Activated naive CD4-positive, alpha-beta T cell treated with anti-CD3 and anti-CD28 coated beads for 36 hours (primary cell): ENCODE measurements at regions not wholly inside any gene's neighbourhood (a gene's known extent, or its start where the extent isn't known, plus 50 kb on each side); places are given as distances from the start of the nearest gene placed in this dataset.
A peak's percentile ranks its signal among the peaks of the same experiment; 100 is the strongest.

Source experiments
- CTCF ChIA-PET: fragments of 350-600 bp; sonication (Branson Sonifier 250); formaldehyde crosslinking; loops from one replicate; lab custom pipeline; 2021; ENCODE audit warnings: antibody characterized with exemption; lab: Charles Lee
- DNase-seq: peaks from one replicate; pipeline ENCODE4 v3.0.0-alpha.2; 2020
- H3K27ac Mint-ChIP-seq: one replicate; pipeline ENCODE4 v1.8.0; 2021; ENCODE audit warnings: mild to moderate bottlenecking, mixed read lengths
- H3K27me3 Mint-ChIP-seq: one replicate; pipeline ENCODE4 v1.8.0; 2021; ENCODE audit warnings: low read depth, mixed read lengths
- H3K36me3 Mint-ChIP-seq: one replicate; pipeline ENCODE4 v1.8.0; 2021; ENCODE audit warnings: low read depth, mixed read lengths
- H3K4me1 Mint-ChIP-seq: one replicate; pipeline ENCODE4 v1.8.0; 2021; ENCODE audit warnings: low read depth, mixed read lengths
- H3K4me3 Mint-ChIP-seq: one replicate; pipeline ENCODE4 v1.8.0; 2021; ENCODE audit warnings: mild to moderate bottlenecking, moderate library complexity, mixed read lengths
- H3K9me3 Mint-ChIP-seq: one replicate; pipeline ENCODE4 v1.8.0; 2021; ENCODE audit warnings: mixed read lengths
- intact Hi-C: fragments of 100-400 bp; cut with micrococcal nuclease; formaldehyde crosslinking; loops from one replicate; pipeline ENCODE4 v1.15.1; 2023

- Mint-ChIP-seq H3K36me3 (no peaks in the 10 kb centered on the region), H3K9me3 (no peaks in the 10 kb centered on the region), H3K4me1 (peaks cover 7% of the 10 kb centered on the region), H3K27me3 (no peaks in the 10 kb centered on the region), H3K27ac (no peak overlapping the region), H3K4me3 (no peak overlapping the region)
- no peak for DNase-seq
- intact Hi-C loops = no loop called here
- CTCF ChIA-PET = interaction anchor here (2.4 kb wide), 1 partner anchor 11 kb away, joined by 6 read pairs; no protein-coding TSS in a partner anchor
Observed at GRCh38 chr2:241952816-241953215, 83.3 kb downstream of the RTP5 start.

GRCh38 chr2:241953324-241953928 is 83.9 kb downstream of the RTP5 start:
- CTCF ChIA-PET = no interaction called here
- peaks cover 1% of the 10 kb centered on the region for H3K36me3 Mint-ChIP-seq
- no peaks in the 10 kb centered on the region for H3K27me3 Mint-ChIP-seq
- peaks cover 6% of the 10 kb centered on the region for H3K4me1 Mint-ChIP-seq
- H3K27ac Mint-ChIP-seq = no peak overlapping the region
- DNase-seq = no peak
- no peaks in the 10 kb centered on the region for H3K9me3 Mint-ChIP-seq
- H3K4me3 Mint-ChIP-seq = no peak overlapping the region
- intact Hi-C loops = no loop called here

DNA sequence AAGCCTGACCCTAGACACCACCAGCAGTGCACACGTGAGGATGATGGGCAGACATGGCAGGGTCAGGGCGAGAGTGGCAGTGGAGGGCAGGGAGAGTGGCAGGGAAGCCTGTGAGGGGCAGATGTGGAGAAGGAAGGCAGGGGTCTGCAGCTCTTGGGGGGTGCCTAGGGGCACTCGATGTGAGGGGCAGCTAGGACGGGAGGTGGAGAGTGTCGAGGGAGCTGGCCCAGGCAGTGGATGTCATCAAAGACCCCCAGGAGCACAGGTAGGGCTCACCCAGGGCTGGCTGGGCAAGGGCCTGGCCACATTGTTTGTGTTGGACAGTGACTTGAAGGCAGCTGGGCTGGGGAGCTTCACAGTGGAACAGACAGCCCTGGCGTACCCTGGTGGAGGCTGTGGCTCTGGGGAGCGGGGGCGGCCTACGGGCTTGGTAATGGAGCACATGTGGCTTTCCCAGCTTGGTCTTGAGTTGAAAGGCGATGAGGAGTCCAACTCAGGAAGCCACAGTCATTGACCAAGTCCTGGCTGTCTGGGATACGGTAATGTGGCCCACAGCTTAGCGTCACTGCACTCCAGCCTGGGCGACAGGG is 87.1 kb downstream of the RTP5 start:
- CTCF ChIA-PET = no interaction called here
- H3K4me3 Mint-ChIP-seq = no peak overlapping the region
- intact Hi-C loops = no loop called here
- no peak overlapping the region for H3K27ac Mint-ChIP-seq
- no peak for DNase-seq
- no peaks in the 10 kb centered on the region for H3K27me3 Mint-ChIP-seq
- H3K36me3 Mint-ChIP-seq = peaks cover 1% of the 10 kb centered on the region
- no peaks in the 10 kb centered on the region for H3K9me3 Mint-ChIP-seq
- H3K4me1 Mint-ChIP-seq = peaks cover 5% of the 10 kb centered on the region

DNA sequence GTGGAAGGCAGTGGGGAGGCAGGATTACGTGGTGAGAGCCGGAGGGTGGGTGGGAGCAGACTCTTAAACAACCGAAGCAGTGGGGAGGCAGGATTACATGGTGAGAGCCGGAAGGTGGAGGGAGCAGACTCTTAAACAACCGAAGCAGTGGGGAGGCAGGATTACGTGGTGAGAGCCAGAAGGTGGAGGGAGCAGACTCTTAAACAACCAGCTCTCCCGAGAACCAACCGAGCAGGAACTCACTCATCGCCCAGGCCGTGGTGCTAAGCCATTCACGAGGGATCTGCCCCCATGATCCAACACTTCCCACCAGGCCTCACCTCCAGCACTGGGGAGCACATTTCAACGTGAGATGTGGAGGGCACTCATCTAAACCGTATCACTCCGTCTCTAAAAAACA is 87.7 kb downstream of the RTP5 start:
- intact Hi-C loops = no loop called here
- Mint-ChIP-seq H3K4me1 (peaks cover 12% of the 10 kb centered on the region), H3K27ac (no peak overlapping the region), H3K4me3 (no peak overlapping the region), H3K27me3 (no peaks in the 10 kb centered on the region), H3K36me3 (peaks cover 1% of the 10 kb centered on the region), H3K9me3 (no peaks in the 10 kb centered on the region)
- no peak for DNase-seq
- CTCF ChIA-PET = no interaction called here

DNA sequence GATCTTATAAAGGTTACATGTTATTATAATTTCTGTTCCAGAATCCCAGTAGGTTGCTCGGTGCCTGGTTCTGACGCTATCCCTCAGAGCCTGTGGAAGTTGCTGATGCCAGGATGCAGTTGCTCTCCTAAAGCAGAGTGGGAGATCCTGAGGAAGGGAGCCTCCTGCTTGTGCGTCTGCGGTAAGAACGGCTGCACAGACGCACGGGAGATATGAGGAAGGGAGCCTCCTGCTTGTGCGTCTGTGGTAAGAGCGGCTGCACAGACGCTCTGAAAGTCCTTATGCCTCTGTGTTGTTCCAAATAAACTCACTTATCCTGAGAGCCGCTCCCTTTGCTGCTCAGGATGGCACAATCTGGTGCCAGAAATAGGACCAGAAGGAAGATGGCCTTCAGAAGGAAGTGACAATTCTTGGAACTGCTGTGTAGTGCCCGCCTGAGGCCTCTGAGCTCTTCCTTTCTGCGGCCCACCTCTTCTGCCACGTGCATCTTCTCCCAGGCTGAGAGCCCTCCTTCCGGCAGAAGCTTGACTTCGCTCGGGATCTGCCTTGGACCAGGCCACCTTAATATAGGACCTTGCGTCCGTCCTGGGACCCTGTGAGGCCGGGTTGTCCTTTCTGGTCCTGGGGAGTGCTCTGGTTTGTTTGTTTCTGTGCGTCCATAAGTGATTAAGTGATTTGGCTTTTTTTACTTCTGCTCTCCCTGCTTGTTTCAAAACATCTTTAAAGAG is 89.5 kb downstream of the RTP5 start:
- no peaks in the 10 kb centered on the region for H3K27me3 Mint-ChIP-seq
- no peak for DNase-seq
- H3K4me1 Mint-ChIP-seq = peaks cover 24% of the 10 kb centered on the region
- peaks cover 1% of the 10 kb centered on the region for H3K36me3 Mint-ChIP-seq
- CTCF ChIA-PET = interaction anchor here (0.6 to 2.2 kb wide), 2 partner anchors 8 to 47 kb away, joined by 4 to 13 read pairs; no protein-coding TSS in a partner anchor
- no peak overlapping the region for H3K4me3 Mint-ChIP-seq
- no peaks in the 10 kb centered on the region for H3K9me3 Mint-ChIP-seq
- intact Hi-C loops = no loop called here
- H3K27ac Mint-ChIP-seq = no peak overlapping the region

DNA sequence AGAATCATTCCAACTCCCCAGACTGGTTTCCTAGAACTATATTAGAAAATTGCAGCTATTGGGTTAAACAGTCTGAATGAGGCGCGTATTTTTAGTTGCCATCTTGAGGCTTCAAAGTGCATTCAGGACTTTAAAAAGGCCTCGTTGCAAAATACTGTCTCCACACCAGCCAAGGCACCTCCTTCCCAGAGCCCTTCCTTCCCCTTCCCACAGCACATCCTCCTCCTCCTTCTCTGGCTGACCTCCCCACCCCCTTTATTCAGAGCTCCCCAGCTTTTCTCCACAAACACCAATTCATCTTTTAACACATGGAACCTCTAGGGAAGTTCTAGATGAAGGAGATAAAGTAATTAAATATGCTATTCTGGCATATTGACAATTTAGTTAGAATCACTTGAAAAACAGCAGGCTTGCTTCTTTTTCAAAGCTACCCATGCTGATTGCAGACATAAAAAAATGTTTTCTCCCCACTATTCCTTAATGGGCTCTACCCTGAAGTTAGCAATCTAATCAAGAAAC is 90.3 kb downstream of the RTP5 start:
- no peaks in the 10 kb centered on the region for H3K9me3 Mint-ChIP-seq
- intact Hi-C loops = no loop called here
- CTCF ChIA-PET = interaction anchor here (2.2 kb wide), 1 partner anchor 9 kb away, joined by 13 read pairs; no protein-coding TSS in a partner anchor
- no peak overlapping the region for H3K27ac Mint-ChIP-seq
- DNase-seq = no peak
- H3K4me3 Mint-ChIP-seq = no peak overlapping the region
- H3K4me1 Mint-ChIP-seq = peaks cover 26% of the 10 kb centered on the region
- no peaks in the 10 kb centered on the region for H3K27me3 Mint-ChIP-seq
- peaks cover 1% of the 10 kb centered on the region for H3K36me3 Mint-ChIP-seq

DNA sequence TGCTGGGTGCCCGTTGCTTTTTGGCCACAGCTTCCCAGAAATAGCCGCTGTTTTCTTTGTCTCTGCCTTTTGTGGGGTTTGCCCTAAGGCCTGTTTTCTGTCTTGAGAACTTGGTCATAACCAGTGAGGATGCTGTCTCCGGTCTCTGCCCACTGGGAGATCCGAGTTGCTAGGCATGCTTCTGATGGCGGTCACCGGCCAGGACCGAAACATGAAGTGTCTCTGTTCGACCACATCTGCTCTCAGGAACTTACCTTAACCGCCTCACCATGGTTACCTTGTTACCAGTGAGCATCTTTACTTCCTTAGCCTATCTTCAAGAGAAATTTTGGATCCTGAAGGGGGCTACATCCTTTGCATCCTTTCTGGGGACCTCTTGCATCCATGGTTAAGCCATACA is 91.9 kb downstream of the RTP5 start:
- CTCF ChIA-PET = no interaction called here
- peaks cover 38% of the 10 kb centered on the region for H3K4me1 Mint-ChIP-seq
- DNase-seq = no peak
- H3K9me3 Mint-ChIP-seq = no peaks in the 10 kb centered on the region
- intact Hi-C loops = no loop called here
- H3K27ac Mint-ChIP-seq = no peak overlapping the region
- peaks cover 1% of the 10 kb centered on the region for H3K36me3 Mint-ChIP-seq
- H3K27me3 Mint-ChIP-seq = no peaks in the 10 kb centered on the region
- H3K4me3 Mint-ChIP-seq = no peak overlapping the region

DNA sequence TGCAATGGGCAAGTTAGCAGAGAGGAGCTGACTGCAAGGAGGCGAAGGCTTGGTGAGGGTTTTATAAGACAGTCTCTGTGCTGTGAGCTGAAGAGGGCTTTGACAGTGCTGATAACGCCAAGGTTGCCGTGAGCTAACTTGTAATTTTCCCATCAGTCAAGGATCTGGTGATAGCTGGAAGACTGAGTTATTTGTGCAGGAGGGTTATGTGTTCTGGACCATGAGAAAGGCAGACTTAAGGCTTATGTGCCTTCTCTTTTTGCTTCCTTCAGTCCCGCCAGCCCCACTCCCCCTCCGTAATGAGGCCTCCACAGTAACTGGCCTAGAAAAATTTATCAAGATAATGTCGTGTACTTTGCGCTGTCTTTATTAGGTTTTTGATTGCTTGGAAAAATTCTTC is 94.6 kb downstream of the RTP5 start:
- Mint-ChIP-seq H3K4me1 (peaks cover 49% of the 10 kb centered on the region), H3K36me3 (peaks cover 2% of the 10 kb centered on the region), H3K27me3 (no peaks in the 10 kb centered on the region), H3K4me3 (no peak overlapping the region), H3K27ac (no peak overlapping the region), H3K9me3 (no peaks in the 10 kb centered on the region)
- CTCF ChIA-PET = interaction anchor here (1.4 kb wide), 1 partner anchor 13 kb away, joined by 6 read pairs; no protein-coding TSS in a partner anchor
- intact Hi-C loops = no loop called here
- DNase-seq = no peak

GRCh38 chr2:241965931-241966412 is 96.4 kb downstream of the RTP5 start:
- DNase-seq = peak; percentile 91
- H3K4me3 Mint-ChIP-seq = peak overlapping the region; percentile 43

GRCh38 chr2:241966647-241967466 is 97.3 kb downstream of the RTP5 start:
- peak; percentile 41 for DNase-seq
- intact Hi-C loops = loop anchor here (1.0 to 5.0 kb wide), 5 partner anchors 64 to 280 kb away; partner anchors contain the start of genes D2HGDH and DTYMK
- H3K36me3 Mint-ChIP-seq = peaks cover 13% of the 10 kb centered on the region
- peak overlapping the region; percentile 43 for H3K4me3 Mint-ChIP-seq
- H3K4me1 Mint-ChIP-seq = peaks cover 41% of the 10 kb centered on the region
- H3K9me3 Mint-ChIP-seq = no peaks in the 10 kb centered on the region
- CTCF ChIA-PET = no interaction called here
- H3K27ac Mint-ChIP-seq = peak overlapping the region; percentile 82
- no peaks in the 10 kb centered on the region for H3K27me3 Mint-ChIP-seq

More at GRCh38 chr2:241965931-241966412, 96.4 kb downstream of the RTP5 start:
- CTCF ChIA-PET = interaction anchor here (0.7 kb wide), 1 partner anchor 76 kb away, joined by 3 read pairs; no protein-coding TSS in a partner anchor
- Mint-ChIP-seq H3K36me3 (peaks cover 5% of the 10 kb centered on the region), H3K9me3 (no peaks in the 10 kb centered on the region), H3K4me1 (peaks cover 47% of the 10 kb centered on the region), H3K27ac (peak overlapping the region; percentile 82), H3K27me3 (no peaks in the 10 kb centered on the region)
- intact Hi-C loops = loop anchor here (1.0 to 5.0 kb wide), 5 partner anchors 65 to 279 kb away; partner anchors contain the start of genes D2HGDH and DTYMK

DNA sequence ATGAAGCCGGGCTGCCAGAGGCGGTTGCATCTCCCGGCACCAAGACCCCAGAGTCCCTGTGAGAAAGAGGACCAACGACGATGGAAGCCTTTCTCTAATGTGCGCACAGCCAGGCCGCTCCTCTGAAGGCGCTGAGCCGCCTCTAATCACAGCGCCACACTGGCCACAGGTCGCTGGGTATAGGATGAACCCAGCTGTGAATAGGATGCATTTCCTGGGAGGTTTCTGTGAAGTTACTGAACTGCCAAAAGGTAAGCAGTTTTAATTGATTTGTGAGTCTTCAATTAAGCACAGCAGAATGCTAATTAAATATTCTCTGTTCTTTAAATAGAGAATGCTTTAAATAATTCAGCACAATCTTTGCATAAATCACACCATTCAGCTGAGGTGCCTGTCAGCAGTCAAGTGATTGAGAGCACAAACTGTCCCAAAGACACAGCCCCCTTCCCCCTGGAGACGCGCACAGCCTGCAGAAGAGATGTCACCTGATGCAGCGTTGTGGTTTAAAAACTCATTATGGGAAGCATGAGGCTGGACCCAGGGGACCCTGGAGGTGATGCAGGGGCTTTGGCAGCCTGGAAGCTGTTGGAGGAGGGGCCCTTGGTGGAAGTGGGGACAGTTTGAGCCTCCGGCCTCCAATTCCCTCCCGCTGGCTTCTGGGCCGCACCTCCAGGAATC is 98.1 kb downstream of the RTP5 start:
- H3K4me3 Mint-ChIP-seq = no peak overlapping the region
- peaks cover 34% of the 10 kb centered on the region for H3K4me1 Mint-ChIP-seq
- H3K36me3 Mint-ChIP-seq = peaks cover 20% of the 10 kb centered on the region
- CTCF ChIA-PET = no interaction called here
- no peak for DNase-seq
- intact Hi-C loops = loop anchor here (5.0 kb wide), 3 partner anchors 125 to 280 kb away; partner anchors contain the start of genes D2HGDH and DTYMK
- no peaks in the 10 kb centered on the region for H3K27me3 Mint-ChIP-seq
- peaks cover 3% of the 10 kb centered on the region for H3K9me3 Mint-ChIP-seq
- H3K27ac Mint-ChIP-seq = no peak overlapping the region
